ENCODE measurements at regions not wholly inside any gene's neighbourhood (a gene's known extent, or its start where the extent isn't known, plus 50 kb on each side); places are given as distances from the start of the nearest gene placed in this dataset.
A peak's percentile ranks its signal among the peaks of the same experiment; 100 is the strongest.
"Not testable (repeated sequence)": the region's sequence is repeated elsewhere in the genome, so short reads cannot be mapped to it uniquely, and the experiment has no call there.

GRCh38 chr1:228842094-228842775 lies 107.0 kb downstream of the RHOU start:
- no peak for TF ChIP-seq CTCF (IDR thresholded peaks at IDR 0.05; ENCODE audit: low read depth, low read length)
- CTCF ChIA-PET, result interaction anchor here (0.7 kb wide), 1 partner anchor 108 kb away, joined by 3 read pairs; no protein-coding TSS in a partner anchor
- Histone ChIP-seq H3K27me3 (ENCODE audit: control insufficient read depth, insufficient read depth, low read length) (no peaks in the 10 kb centered on the region), H3K27ac (ENCODE audit: low read depth, low read length) (no peak overlapping the region), H3K4me3 (ENCODE audit: low read depth, low read length) (no peak overlapping the region), H3K9me3 (ENCODE audit: control insufficient read depth, insufficient read depth, low read length) (peaks cover 5% of the 10 kb centered on the region)
- POLR2A ChIA-PET, result interaction anchor here (0.8 kb wide), 1 partner anchor 19 kb away, joined by 3 read pairs; no protein-coding TSS in a partner anchor
- peak; percentile 47 for DNase-seq (ENCODE audit: low read depth, low spot score)

GRCh38 chr1:228845101-228845500 lies 109.8 kb downstream of the RHOU start:
- H3K4me3 ChIP-seq (ENCODE audit: low read depth, low read length), result no peak overlapping the region
- no peaks in the 10 kb centered on the region for H3K27me3 ChIP-seq (ENCODE audit: control insufficient read depth, insufficient read depth, low read length)
- no peak for DNase-seq (ENCODE audit: low read depth, low spot score)
- H3K9me3 ChIP-seq (ENCODE audit: control insufficient read depth, insufficient read depth, low read length), result peaks cover 5% of the 10 kb centered on the region
- ChIA-PET POLR2A (no interaction called here), CTCF (no interaction called here)
- no peak overlapping the region for H3K27ac ChIP-seq (ENCODE audit: low read depth, low read length)
- TF ChIP-seq CTCF (IDR thresholded peaks at IDR 0.05; ENCODE audit: low read depth, low read length), result no peak

GRCh38 chr1:228846952-228847351 lies 111.7 kb downstream of the RHOU start:
- Histone ChIP-seq H3K4me3 (ENCODE audit: low read depth, low read length) (no peak overlapping the region), H3K27ac (ENCODE audit: low read depth, low read length) (no peak overlapping the region), H3K27me3 (ENCODE audit: control insufficient read depth, insufficient read depth, low read length) (peaks cover 3% of the 10 kb centered on the region), H3K9me3 (ENCODE audit: control insufficient read depth, insufficient read depth, low read length) (peaks cover 8% of the 10 kb centered on the region)
- no peak for TF ChIP-seq CTCF (IDR thresholded peaks at IDR 0.05; ENCODE audit: low read depth, low read length)
- no peak for DNase-seq (ENCODE audit: low read depth, low spot score)
- ChIA-PET POLR2A (no interaction called here), CTCF (no interaction called here)

GRCh38 chr1:228847451-228847850 lies 112.2 kb downstream of the RHOU start:
- POLR2A ChIA-PET; DNase-seq (ENCODE audit: low read depth, low spot score); H3K9me3 ChIP-seq (ENCODE audit: control insufficient read depth, insufficient read depth, low read length); H3K4me3 ChIP-seq (ENCODE audit: low read depth, low read length); CTCF ChIA-PET; H3K27ac ChIP-seq (ENCODE audit: low read depth, low read length); H3K27me3 ChIP-seq (ENCODE audit: control insufficient read depth, insufficient read depth, low read length): not testable (repeated sequence)

- Histone ChIP-seq H3K4me3 (ENCODE audit: low read depth, low read length) (no peak overlapping the region), H3K9me3 (ENCODE audit: control insufficient read depth, insufficient read depth, low read length) (peaks cover 4% of the 10 kb centered on the region; the same call in 1 of the 2 replicates), H3K27me3 (ENCODE audit: control insufficient read depth, insufficient read depth, low read length) (peaks cover 6% of the 10 kb centered on the region), H3K27ac (ENCODE audit: low read depth, low read length) (no peak overlapping the region)
- POLR2A ChIA-PET, result no interaction called here
- no peak for DNase-seq (ENCODE audit: low read depth, low spot score)
- TF ChIP-seq CTCF (IDR thresholded peaks at IDR 0.05; ENCODE audit: low read depth, low read length), result no peak
- CTCF ChIA-PET, result interaction anchor here (0.6 to 1.5 kb wide), 2 partner anchors 10 to 184 kb away, joined by 4 read pairs; no protein-coding TSS in a partner anchor
These were observed 113.1 kb downstream of the RHOU start for GRCh38 chr1:228848406-228848805.

Data from AG04450 (cell line).